Testis (tissue), 2 donors: ENCODE measurements at regions not wholly inside any gene's neighbourhood (a gene's known extent, or its start where the extent isn't known, plus 50 kb on each side); places are given as distances from the start of the nearest gene placed in this dataset.

ENCODE experiments used
- POLR2A ChIP-seq: fragments of 450-650 bp; IDR thresholded peaks from one replicate; pipeline ENCODE4 v1.6.1; 2017; ENCODE audit warnings: antibody characterized with exemption, mild to moderate bottlenecking, moderate library complexity
- TF ChIP-seq, protein P1 (sequence below), 3 experiments: fragments of 450-650 bp in 2 of 3; fragments of 200-600 bp in 1 of 3; sonication (generic) in 1 of 3; IDR thresholded peaks; one replicate each; pipeline ENCODE4 v1.5.1; 2016 to 2019; ENCODE audit warnings: antibody characterized with exemption in 3 of 3, mild to moderate bottlenecking in 2 of 3, moderate library complexity in 1 of 3

- TF ChIP-seq, protein P1, sequence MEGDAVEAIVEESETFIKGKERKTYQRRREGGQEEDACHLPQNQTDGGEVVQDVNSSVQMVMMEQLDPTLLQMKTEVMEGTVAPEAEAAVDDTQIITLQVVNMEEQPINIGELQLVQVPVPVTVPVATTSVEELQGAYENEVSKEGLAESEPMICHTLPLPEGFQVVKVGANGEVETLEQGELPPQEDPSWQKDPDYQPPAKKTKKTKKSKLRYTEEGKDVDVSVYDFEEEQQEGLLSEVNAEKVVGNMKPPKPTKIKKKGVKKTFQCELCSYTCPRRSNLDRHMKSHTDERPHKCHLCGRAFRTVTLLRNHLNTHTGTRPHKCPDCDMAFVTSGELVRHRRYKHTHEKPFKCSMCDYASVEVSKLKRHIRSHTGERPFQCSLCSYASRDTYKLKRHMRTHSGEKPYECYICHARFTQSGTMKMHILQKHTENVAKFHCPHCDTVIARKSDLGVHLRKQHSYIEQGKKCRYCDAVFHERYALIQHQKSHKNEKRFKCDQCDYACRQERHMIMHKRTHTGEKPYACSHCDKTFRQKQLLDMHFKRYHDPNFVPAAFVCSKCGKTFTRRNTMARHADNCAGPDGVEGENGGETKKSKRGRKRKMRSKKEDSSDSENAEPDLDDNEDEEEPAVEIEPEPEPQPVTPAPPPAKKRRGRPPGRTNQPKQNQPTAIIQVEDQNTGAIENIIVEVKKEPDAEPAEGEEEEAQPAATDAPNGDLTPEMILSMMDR (IDR thresholded peaks at IDR 0.05) = no peak
- no peak for TF ChIP-seq POLR2A
Observed at GRCh38 chr5:13477118-13477737, 467.3 kb downstream of the DNAH5 start.
